HEK293 (cell line): ENCODE measurements at regions not wholly inside any gene's neighbourhood (a gene's known extent, or its start where the extent isn't known, plus 50 kb on each side); places are given as distances from the start of the nearest gene placed in this dataset.

Source experiments
- CTCF ChIA-PET: fragments of 350-600 bp; formaldehyde crosslinking; extraction: SDS; loops from one replicate; lab custom pipeline; 2021; ENCODE audit warnings: antibody characterized with exemption; lab: Yijun Ruan, JAX
- POLR2A ChIA-PET: fragments of 300-600 bp; formaldehyde crosslinking; extraction: SDS; loops from one replicate; lab custom pipeline; 2020; ENCODE audit warnings: antibody characterized with exemption, inconsistent platforms; lab: Yijun Ruan, JAX
- H3K27ac ChIP-seq: fragments of 200-500 bp; sonication (Bioruptor generic); 2 replicates; pipeline ENCODE4 v1.5.1; 2014; ENCODE audit warnings: low read depth, low read length, control low read depth, inconsistent platforms; ENCODE audit errors: extremely low read depth
- H3K36me3 ChIP-seq, 2 experiments: fragments of 200-500 bp in 1 of 2; sonication (Bioruptor generic) in 1 of 2; 1 replicate in 1 of 2; 2 replicates in 1 of 2; pipeline ENCODE4 v1.5.1; 2014 to 2017; ENCODE audit warnings: inconsistent platforms in 2 of 2, low read length in 2 of 2; ENCODE audit not compliant: control insufficient read depth in 2 of 2, insufficient read depth in 1 of 2
- H3K4me1 ChIP-seq: fragments of 200-500 bp; sonication (Bioruptor generic); 2 replicates; pipeline ENCODE4 v1.5.1; 2014; ENCODE audit warnings: mild to moderate bottlenecking, low read length, inconsistent platforms; ENCODE audit not compliant: control insufficient read depth, insufficient read depth
- H3K4me3 ChIP-seq: 2 replicates; pipeline ENCODE4 v1.5.1; 2011; ENCODE audit warnings: low read depth, mild to moderate bottlenecking, control low read depth, low read length, moderate library complexity
- H3K9me3 ChIP-seq: fragments of 200-500 bp; sonication (Bioruptor generic); 2 replicates; pipeline ENCODE4 v1.5.1; 2014; ENCODE audit warnings: low read depth, low read length, inconsistent platforms; ENCODE audit not compliant: control insufficient read depth, insufficient read depth
- AEBP2 ChIP-seq: fragments of 450-650 bp; formaldehyde crosslinking; IDR thresholded peaks from 2 replicates; pipeline ENCODE4 v1.5.1; 2016; ENCODE audit warnings: missing biosample characterization, missing genetic modification characterization, borderline replicate concordance
- BCL6B ChIP-seq: fragments of 450-650 bp; formaldehyde crosslinking; IDR thresholded peaks from 2 replicates; pipeline ENCODE4 v1.5.1; 2017; ENCODE audit warnings: missing biosample characterization, missing genetic modification characterization
- EGR2 ChIP-seq: fragments of 450-650 bp; formaldehyde crosslinking; IDR thresholded peaks from 2 replicates; pipeline ENCODE4 v1.5.1; 2016; ENCODE audit warnings: low read depth, missing biosample characterization, missing genetic modification characterization
- GLI4 ChIP-seq: fragments of 450-650 bp; formaldehyde crosslinking; IDR thresholded peaks from 2 replicates; pipeline ENCODE4 v1.5.1; 2016; ENCODE audit warnings: missing biosample characterization, missing genetic modification characterization
- HOXD13 ChIP-seq: sonication (generic); formaldehyde crosslinking; IDR thresholded peaks from 2 replicates; pipeline ENCODE4 v1.8.0; 2022; ENCODE audit warnings: missing genetic modification reagents, borderline replicate concordance
- KLF1 ChIP-seq: fragments of 450-650 bp; formaldehyde crosslinking; IDR thresholded peaks from 2 replicates; pipeline ENCODE4 v1.5.1; 2016; ENCODE audit warnings: missing biosample characterization, missing genetic modification characterization
- KLF17 ChIP-seq: fragments of 450-650 bp; formaldehyde crosslinking; IDR thresholded peaks from 2 replicates; pipeline ENCODE4 v1.5.1; 2016; ENCODE audit warnings: missing biosample characterization, missing genetic modification characterization
- MEIS1 ChIP-seq: sonication (generic); formaldehyde crosslinking; IDR thresholded peaks from 2 replicates; pipeline ENCODE4 v1.8.1; 2022; ENCODE audit warnings: missing genetic modification reagents, mild to moderate bottlenecking, borderline replicate concordance
- MYNN ChIP-seq: fragments of 450-650 bp; formaldehyde crosslinking; IDR thresholded peaks from 2 replicates; pipeline ENCODE4 v1.5.1; 2016; ENCODE audit warnings: missing biosample characterization, missing genetic modification characterization, borderline replicate concordance
- PRDM1 ChIP-seq: fragments of 450-650 bp; formaldehyde crosslinking; IDR thresholded peaks from 2 replicates; pipeline ENCODE4; 2016; ENCODE audit warnings: missing biosample characterization, missing genetic modification characterization
- PRDM4 ChIP-seq: fragments of 450-650 bp; formaldehyde crosslinking; IDR thresholded peaks from 2 replicates; pipeline ENCODE4 v1.5.1; 2017; ENCODE audit warnings: missing biosample characterization, missing genetic modification characterization
- SP2 ChIP-seq: fragments of 450-650 bp; formaldehyde crosslinking; IDR thresholded peaks from 2 replicates; pipeline ENCODE4 v1.5.1; 2016; ENCODE audit warnings: missing biosample characterization, missing genetic modification characterization
- SP3 ChIP-seq: fragments of 450-650 bp; formaldehyde crosslinking; IDR thresholded peaks from 2 replicates; pipeline ENCODE4 v1.5.1; 2016; ENCODE audit warnings: missing biosample characterization, missing genetic modification characterization
- ZBTB48 ChIP-seq: fragments of 450-650 bp; formaldehyde crosslinking; IDR thresholded peaks from 2 replicates; pipeline ENCODE4 v1.5.1; 2016; ENCODE audit warnings: missing biosample characterization, missing genetic modification characterization
- ZBTB7A ChIP-seq: fragments of 450-650 bp; formaldehyde crosslinking; IDR thresholded peaks from 2 replicates; pipeline ENCODE4 v1.5.1; 2016; ENCODE audit warnings: low read depth, missing biosample characterization, missing genetic modification characterization
- ZFP3 ChIP-seq: fragments of 450-650 bp; formaldehyde crosslinking; IDR thresholded peaks from 2 replicates; pipeline ENCODE4 v1.5.1; 2016; ENCODE audit warnings: low read depth, missing biosample characterization, missing genetic modification characterization
- ZNF266 ChIP-seq: fragments of 450-650 bp; formaldehyde crosslinking; IDR thresholded peaks from 2 replicates; pipeline ENCODE4 v1.5.1; 2016; ENCODE audit warnings: missing biosample characterization, missing genetic modification characterization, low read depth
- ZNF335 ChIP-seq: fragments of 450-650 bp; formaldehyde crosslinking; conservative IDR thresholded peaks from 2 replicates; pipeline ENCODE4 v1.5.1; 2016; ENCODE audit warnings: missing biosample characterization, missing genetic modification characterization
- ZNF664 ChIP-seq: fragments of 450-650 bp; formaldehyde crosslinking; IDR thresholded peaks from 2 replicates; pipeline ENCODE4 v1.5.1; 2016; ENCODE audit warnings: missing biosample characterization, missing genetic modification characterization
- ZNF670 ChIP-seq: fragments of 450-650 bp; formaldehyde crosslinking; IDR thresholded peaks from 2 replicates; pipeline ENCODE4 v1.5.1; 2016; ENCODE audit warnings: missing biosample characterization, missing genetic modification characterization, low read depth
- ZNF747 ChIP-seq: fragments of 450-650 bp; formaldehyde crosslinking; IDR thresholded peaks from 2 replicates; pipeline ENCODE4 v1.5.1; 2016; ENCODE audit warnings: missing biosample characterization, missing genetic modification characterization
- ZNF776 ChIP-seq: fragments of 450-650 bp; formaldehyde crosslinking; IDR thresholded peaks from 2 replicates; pipeline ENCODE4 v1.5.0; 2017; ENCODE audit warnings: missing biosample characterization, missing genetic modification characterization, borderline replicate concordance
- ZSCAN5A ChIP-seq: fragments of 450-650 bp; formaldehyde crosslinking; IDR thresholded peaks from 2 replicates; pipeline ENCODE4 v1.5.1; 2016; ENCODE audit warnings: missing biosample characterization, missing genetic modification characterization

GRCh38 chr11:97667057-97667456 lies 1277.2 kb downstream of the JRKL start:
- ChIA-PET CTCF (no interaction called here), POLR2A (no interaction called here)
- no peak for TF ChIP-seq ZNF670 (tag by site-specific recombination)
- no peak for TF ChIP-seq KLF17 (tag by site-specific recombination)
- no peak for TF ChIP-seq HOXD13 (CRISPR knock-in tag)
- no peak for TF ChIP-seq EGR2
- TF ChIP-seq KLF1: no peak
- no peak for TF ChIP-seq ZNF776 (tag by site-specific recombination)
- no peak for TF ChIP-seq ZSCAN5A (tag by site-specific recombination)
- TF ChIP-seq MEIS1: no peak
- Histone ChIP-seq H3K9me3 (no peaks in the 10 kb centered on the region), H3K36me3 (no peaks in the 10 kb centered on the region), H3K27ac (no peak overlapping the region), H3K4me1 (no peaks in the 10 kb centered on the region), H3K4me3 (no peak overlapping the region)

- Histone ChIP-seq H3K4me1 (no peaks in the 10 kb centered on the region), H3K27ac (no peak overlapping the region), H3K36me3 (no peaks in the 10 kb centered on the region), H3K9me3 (no peaks in the 10 kb centered on the region), H3K4me3 (no peak overlapping the region)
- POLR2A ChIA-PET: no interaction called here
- TF ChIP-seq ZNF747: no peak
- no peak for TF ChIP-seq ZFP3 (tag by site-specific recombination)
- TF ChIP-seq ZNF664 (tag by site-specific recombination): no peak
- no peak for TF ChIP-seq ZBTB48 (tag by site-specific recombination)
- no peak for TF ChIP-seq ZNF335 (tag by site-specific recombination)
- TF ChIP-seq PRDM4: no peak
- no peak for TF ChIP-seq SP3 (tag by site-specific recombination)
- no peak for TF ChIP-seq PRDM1 (tag by site-specific recombination)
- CTCF ChIA-PET: no interaction called here
Measured at GRCh38 chr11:97683733-97684132, 1293.9 kb downstream of the JRKL start.

GRCh38 chr11:97684486-97685439 lies 1295.0 kb downstream of the JRKL start:
- no peaks in the 10 kb centered on the region for H3K4me1 ChIP-seq
- ChIA-PET CTCF (interaction anchor here (0.6 kb wide), 1 partner anchor 1220 kb away, joined by 3 read pairs; no protein-coding TSS in a partner anchor), POLR2A (no interaction called here)
- H3K9me3 ChIP-seq: no peaks in the 10 kb centered on the region
- H3K27ac ChIP-seq: no peak overlapping the region
- no peak overlapping the region for H3K4me3 ChIP-seq
- H3K36me3 ChIP-seq: no peaks in the 10 kb centered on the region
- TF ChIP-seq ZNF335 (tag by site-specific recombination): no peak
- TF ChIP-seq ZNF266 (tag by site-specific recombination): no peak
- no peak for TF ChIP-seq BCL6B (tag by site-specific recombination)
- TF ChIP-seq MYNN (tag by site-specific recombination): no peak
- TF ChIP-seq PRDM1 (tag by site-specific recombination): no peak
- TF ChIP-seq AEBP2 (tag by site-specific recombination): no peak
- no peak for TF ChIP-seq ZBTB7A (tag by site-specific recombination)
- TF ChIP-seq GLI4 (tag by site-specific recombination): no peak
- no peak for TF ChIP-seq SP2
